Suprapubic skin (tissue), 4 donors: ENCODE measurements at regions not wholly inside any gene's neighbourhood (a gene's known extent, or its start where the extent isn't known, plus 50 kb on each side); places are given as distances from the start of the nearest gene placed in this dataset.

Experiments
- POLR2A ChIP-seq, 2 donors: fragments of 450-650 bp; IDR thresholded peaks; one replicate each; pipeline ENCODE4 v1.6.1; 2017; ENCODE audit warnings: antibody characterized with exemption in 2 of 2, mild to moderate bottlenecking in 2 of 2, moderate library complexity in 2 of 2
- POLR2AphosphoS5 ChIP-seq, 3 donors: sonication (generic); formaldehyde crosslinking; IDR thresholded peaks; one replicate each; pipeline ENCODE4 v1.6.1; 2017; ENCODE audit warnings: antibody characterized with exemption in 3 of 3
- TF ChIP-seq, protein P1 (sequence below), 2 donors: fragments of 200-600 bp in 1 of 2; fragments of 450-650 bp in 1 of 2; sonication (generic) in 1 of 2; IDR thresholded peaks; one replicate each; pipeline ENCODE4 v1.5.1; 2016 to 2019; ENCODE audit warnings: antibody characterized with exemption in 2 of 2, mild to moderate bottlenecking in 1 of 2, moderate library complexity in 1 of 2

DNA sequence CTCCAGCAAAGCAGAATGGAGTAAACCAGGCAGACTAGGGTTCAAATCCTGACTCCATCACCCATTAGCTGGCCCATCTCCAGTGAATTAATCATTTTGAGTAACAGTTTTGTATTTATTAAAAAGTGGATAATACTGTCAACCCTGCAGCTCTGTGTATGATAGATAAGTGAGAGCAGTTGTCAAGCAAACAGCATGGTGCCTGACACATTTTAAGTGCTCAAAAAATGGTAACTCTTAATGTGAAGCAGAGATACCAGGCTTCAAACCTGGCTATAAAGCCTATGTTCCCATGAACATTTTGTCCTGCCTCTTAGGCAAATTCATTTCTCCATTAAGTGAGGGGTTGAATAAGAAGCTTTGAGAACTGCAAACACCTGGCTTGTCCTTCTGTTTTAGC is 409.6 kb downstream of the TBC1D4 start:
- TF ChIP-seq, protein P1, sequence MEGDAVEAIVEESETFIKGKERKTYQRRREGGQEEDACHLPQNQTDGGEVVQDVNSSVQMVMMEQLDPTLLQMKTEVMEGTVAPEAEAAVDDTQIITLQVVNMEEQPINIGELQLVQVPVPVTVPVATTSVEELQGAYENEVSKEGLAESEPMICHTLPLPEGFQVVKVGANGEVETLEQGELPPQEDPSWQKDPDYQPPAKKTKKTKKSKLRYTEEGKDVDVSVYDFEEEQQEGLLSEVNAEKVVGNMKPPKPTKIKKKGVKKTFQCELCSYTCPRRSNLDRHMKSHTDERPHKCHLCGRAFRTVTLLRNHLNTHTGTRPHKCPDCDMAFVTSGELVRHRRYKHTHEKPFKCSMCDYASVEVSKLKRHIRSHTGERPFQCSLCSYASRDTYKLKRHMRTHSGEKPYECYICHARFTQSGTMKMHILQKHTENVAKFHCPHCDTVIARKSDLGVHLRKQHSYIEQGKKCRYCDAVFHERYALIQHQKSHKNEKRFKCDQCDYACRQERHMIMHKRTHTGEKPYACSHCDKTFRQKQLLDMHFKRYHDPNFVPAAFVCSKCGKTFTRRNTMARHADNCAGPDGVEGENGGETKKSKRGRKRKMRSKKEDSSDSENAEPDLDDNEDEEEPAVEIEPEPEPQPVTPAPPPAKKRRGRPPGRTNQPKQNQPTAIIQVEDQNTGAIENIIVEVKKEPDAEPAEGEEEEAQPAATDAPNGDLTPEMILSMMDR (IDR thresholded peaks at IDR 0.05): no peak
- no peak for TF ChIP-seq POLR2AphosphoS5 (IDR thresholded peaks at IDR 0.05)
- TF ChIP-seq POLR2A (IDR thresholded peaks at IDR 0.05): no peak
